ENCODE measurements at regions not wholly inside any gene's neighbourhood (a gene's known extent, or its start where the extent isn't known, plus 50 kb on each side); places are given as distances from the start of the nearest gene placed in this dataset.

DNA sequence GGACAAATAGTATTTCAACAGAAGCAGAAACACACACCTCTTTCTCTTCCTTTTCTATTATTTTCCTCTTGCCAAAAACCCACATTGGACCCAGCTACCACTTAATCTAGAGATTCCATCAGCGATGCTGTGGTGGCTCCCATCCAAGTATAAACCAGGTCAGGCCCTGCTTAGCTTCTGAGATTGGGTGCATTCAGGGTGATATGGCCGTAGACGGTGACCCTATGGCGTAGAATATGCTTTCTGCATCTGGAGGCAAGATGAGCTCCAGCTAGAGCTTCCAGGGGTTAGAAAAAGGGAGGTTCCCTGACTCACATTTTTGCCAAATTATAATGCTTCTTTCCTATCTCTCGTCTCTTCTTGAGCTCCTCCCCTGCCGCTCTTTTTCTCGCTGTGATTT is 66.5 kb downstream of the TNP1 start:
- no peak overlapping the region for H3K27ac ChIP-seq (ENCODE audit: low read depth in 1 of 2, low read length in 1 of 2)
- H3K9me3 ChIP-seq (ENCODE audit: control insufficient read depth in 2 of 2, insufficient read depth in 1 of 2, low read length in 1 of 2): no peaks in the 10 kb centered on the region
- H3K4me1 ChIP-seq (ENCODE audit: control insufficient read depth in 2 of 2, insufficient read depth in 2 of 2, low read length in 2 of 2): peaks cover 0 to 3% of the 10 kb centered on the region in 2 donors
- WGBS: 97% methylated on average over 7 of the region's 7 CpGs
- DNase-seq (ENCODE audit: low read depth in 6 of 9, low spot score in 9 of 9): no peak
- no peaks in the 10 kb centered on the region for H3K27me3 ChIP-seq (ENCODE audit: control insufficient read depth in 2 of 2, insufficient read depth in 1 of 2, low read length in 1 of 2)
- H3K36me3 ChIP-seq (ENCODE audit: control insufficient read depth in 2 of 2, insufficient read depth in 2 of 2, low read length in 1 of 2): no peaks in the 10 kb centered on the region
- no peak overlapping the region for H3K4me3 ChIP-seq (ENCODE audit: low read length in 2 of 2)

DNA sequence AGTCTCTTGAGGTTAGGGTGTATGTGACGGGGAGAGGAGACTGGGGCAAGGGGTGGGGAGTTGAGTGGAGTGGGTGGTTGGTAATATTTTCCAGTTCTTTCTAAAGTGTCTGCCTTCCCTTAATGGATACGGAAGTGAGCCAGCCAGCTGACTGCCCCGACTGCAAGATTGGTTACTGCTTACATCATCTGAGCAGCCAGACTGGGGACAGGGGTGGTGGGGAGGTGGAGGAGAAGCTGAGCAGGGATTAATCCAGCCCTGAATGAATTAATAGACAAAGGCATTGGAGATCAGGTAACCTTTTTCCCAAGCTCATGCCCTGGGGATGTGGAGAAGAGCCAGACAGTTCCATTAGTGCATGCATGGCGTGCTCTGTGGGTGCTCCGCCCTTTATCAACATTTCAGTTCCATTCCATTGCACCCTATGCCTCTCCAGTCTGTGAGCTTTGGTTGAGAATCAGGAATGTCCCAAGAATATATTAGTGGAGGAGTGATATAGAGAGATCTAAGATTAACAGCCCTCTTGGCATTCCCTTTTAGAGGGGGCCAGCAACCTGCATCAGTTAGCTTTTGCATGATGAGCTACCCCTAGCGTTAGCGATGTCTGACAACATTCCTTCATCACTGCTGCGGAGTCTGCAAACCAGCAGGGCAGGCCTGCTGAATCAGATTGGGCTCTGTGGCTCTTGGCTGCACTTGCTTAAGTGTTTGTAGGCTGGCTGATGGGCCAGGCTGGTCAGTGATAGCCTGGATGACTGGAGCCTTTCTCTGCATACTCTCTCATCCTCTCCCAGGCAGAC is 67.4 kb downstream of the TNP1 start:
- H3K4me1 ChIP-seq (ENCODE audit: control insufficient read depth in 2 of 2, insufficient read depth in 2 of 2, low read length in 2 of 2): peaks cover 8 to 12% of the 10 kb centered on the region in 2 donors
- no peak overlapping the region for H3K27ac ChIP-seq (ENCODE audit: low read depth in 1 of 2, low read length in 1 of 2)
- H3K36me3 ChIP-seq (ENCODE audit: control insufficient read depth in 2 of 2, insufficient read depth in 2 of 2, low read length in 1 of 2): no peaks in the 10 kb centered on the region
- no peaks in the 10 kb centered on the region for H3K27me3 ChIP-seq (ENCODE audit: control insufficient read depth in 2 of 2, insufficient read depth in 1 of 2, low read length in 1 of 2)
- H3K9me3 ChIP-seq (ENCODE audit: control insufficient read depth in 2 of 2, insufficient read depth in 1 of 2, low read length in 1 of 2): no peaks in the 10 kb centered on the region
- DNase-seq (ENCODE audit: low read depth in 6 of 9, low spot score in 9 of 9): no peak
- 94% methylated on average over 8 of the region's 8 CpGs for WGBS
- no peak overlapping the region for H3K4me3 ChIP-seq (ENCODE audit: low read length in 2 of 2)

DNA sequence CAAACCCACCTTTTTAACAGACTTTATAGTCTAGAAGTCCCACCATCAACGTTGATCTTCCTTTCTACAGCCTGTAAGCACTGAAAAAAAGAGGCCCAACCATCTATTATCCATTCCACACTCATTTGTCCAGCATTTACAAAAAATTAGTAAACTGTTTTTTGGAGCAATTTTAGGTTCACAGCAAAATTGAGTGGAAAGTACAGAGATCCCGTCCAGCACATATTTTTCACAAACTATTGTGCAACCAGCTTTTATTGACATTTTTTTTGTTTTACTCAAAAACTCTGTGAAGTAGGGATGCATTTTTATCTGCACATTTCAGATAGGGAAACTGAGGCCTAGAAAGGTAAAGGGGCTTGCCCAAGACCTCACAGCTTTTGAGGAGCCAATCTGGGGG is 68.6 kb downstream of the TNP1 start:
- Histone ChIP-seq H3K9me3 (ENCODE audit: control insufficient read depth in 2 of 2, insufficient read depth in 1 of 2, low read length in 1 of 2) (no peaks in the 10 kb centered on the region), H3K36me3 (ENCODE audit: control insufficient read depth in 2 of 2, insufficient read depth in 2 of 2, low read length in 1 of 2) (no peaks in the 10 kb centered on the region), H3K27ac (ENCODE audit: low read depth in 1 of 2, low read length in 1 of 2) (no peak overlapping the region), H3K4me3 (ENCODE audit: low read length in 2 of 2) (no peak overlapping the region), H3K27me3 (ENCODE audit: control insufficient read depth in 2 of 2, insufficient read depth in 1 of 2, low read length in 1 of 2) (no peaks in the 10 kb centered on the region), H3K4me1 (ENCODE audit: control insufficient read depth in 2 of 2, insufficient read depth in 2 of 2, low read length in 2 of 2) (peaks cover 8 to 13% of the 10 kb centered on the region in 2 donors)
- DNase-seq (ENCODE audit: low read depth in 6 of 9, low spot score in 9 of 9): no peak
- 93% methylated on average over 2 of the region's 2 CpGs for WGBS

DNA sequence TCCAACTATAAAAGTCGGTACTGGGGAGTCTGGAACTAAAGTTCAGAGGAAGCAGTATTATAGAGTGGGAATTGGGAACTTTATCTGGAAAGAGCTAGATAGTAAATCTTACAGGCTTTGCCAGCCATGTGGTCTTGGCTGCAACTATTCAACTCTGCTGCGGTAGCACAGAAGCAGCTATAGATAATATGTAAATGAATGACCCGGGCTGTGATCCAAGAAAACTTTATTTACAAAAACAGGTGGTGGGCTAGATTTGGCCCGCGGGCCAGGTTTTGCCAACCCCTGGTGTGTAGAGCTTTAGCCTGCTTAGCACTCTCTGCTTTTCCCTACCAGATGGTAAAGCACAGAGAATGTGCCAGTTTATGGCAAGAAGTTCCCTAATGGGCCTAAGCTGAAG is 70.8 kb downstream of the TNP1 start:
- H3K4me1 ChIP-seq (ENCODE audit: control insufficient read depth in 2 of 2, insufficient read depth in 2 of 2, low read length in 2 of 2): peaks cover 8 to 13% of the 10 kb centered on the region in 2 donors
- DNase-seq (ENCODE audit: low read depth in 6 of 9, low spot score in 9 of 9): no peak
- no peaks in the 10 kb centered on the region for H3K36me3 ChIP-seq (ENCODE audit: control insufficient read depth in 2 of 2, insufficient read depth in 2 of 2, low read length in 1 of 2)
- no peak overlapping the region for H3K27ac ChIP-seq (ENCODE audit: low read depth in 1 of 2, low read length in 1 of 2)
- 96% methylated on average over 5 of the region's 5 CpGs for WGBS
- H3K27me3 ChIP-seq (ENCODE audit: control insufficient read depth in 2 of 2, insufficient read depth in 1 of 2, low read length in 1 of 2): no peaks in the 10 kb centered on the region
- H3K4me3 ChIP-seq (ENCODE audit: low read length in 2 of 2): no peak overlapping the region
- no peaks in the 10 kb centered on the region for H3K9me3 ChIP-seq (ENCODE audit: control insufficient read depth in 2 of 2, insufficient read depth in 1 of 2, low read length in 1 of 2)

DNA sequence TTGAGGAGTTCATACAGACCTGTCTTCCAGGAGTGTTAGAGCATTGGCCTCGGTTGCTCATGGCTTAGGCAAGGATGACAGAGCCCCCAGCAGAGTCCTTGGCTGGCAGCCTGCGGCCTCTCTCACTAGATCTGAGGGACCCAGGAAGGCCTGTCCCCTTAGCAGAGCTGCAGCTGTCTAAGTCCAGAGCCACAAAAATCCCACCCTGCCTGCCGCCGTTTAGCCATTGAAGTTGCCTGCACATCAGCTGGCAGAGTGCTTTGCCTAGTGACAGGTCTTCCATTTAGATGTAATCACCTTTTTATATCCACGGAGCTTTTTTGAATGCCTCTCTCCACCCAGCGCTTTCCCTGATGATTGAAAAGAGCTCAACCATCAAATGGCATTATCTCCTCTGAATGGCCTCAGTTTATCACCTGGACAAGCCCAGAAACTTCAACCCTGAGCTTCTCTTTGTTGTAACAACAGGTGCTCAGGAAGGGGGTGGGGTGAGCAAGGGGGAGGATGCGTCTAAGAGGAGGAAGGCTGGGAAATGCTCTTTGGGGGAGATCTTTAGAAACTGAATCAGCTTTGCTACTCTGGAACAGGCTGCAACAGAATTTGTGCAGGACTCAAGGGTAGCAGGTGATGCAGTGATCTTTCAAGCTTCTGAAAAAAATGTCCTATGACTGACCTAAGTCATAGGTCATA is 71.9 kb downstream of the TNP1 start:
- Histone ChIP-seq H3K9me3 (ENCODE audit: control insufficient read depth in 2 of 2, insufficient read depth in 1 of 2, low read length in 1 of 2) (no peaks in the 10 kb centered on the region), H3K36me3 (ENCODE audit: control insufficient read depth in 2 of 2, insufficient read depth in 2 of 2, low read length in 1 of 2) (no peaks in the 10 kb centered on the region), H3K4me1 (ENCODE audit: control insufficient read depth in 2 of 2, insufficient read depth in 2 of 2, low read length in 2 of 2) (peaks cover 8 to 13% of the 10 kb centered on the region in 2 donors), H3K27ac (ENCODE audit: low read depth in 1 of 2, low read length in 1 of 2) (peak overlapping the region in 1 of 2 donors; percentile 8), H3K4me3 (ENCODE audit: low read length in 2 of 2) (no peak overlapping the region), H3K27me3 (ENCODE audit: control insufficient read depth in 2 of 2, insufficient read depth in 1 of 2, low read length in 1 of 2) (no peaks in the 10 kb centered on the region)
- WGBS: 75% methylated on average over 7 of the region's 7 CpGs
- peak in 8 of 9 donors; percentile 15 to 74 (median 44) for DNase-seq (ENCODE audit: low read depth in 6 of 9, low spot score in 9 of 9)

DNA sequence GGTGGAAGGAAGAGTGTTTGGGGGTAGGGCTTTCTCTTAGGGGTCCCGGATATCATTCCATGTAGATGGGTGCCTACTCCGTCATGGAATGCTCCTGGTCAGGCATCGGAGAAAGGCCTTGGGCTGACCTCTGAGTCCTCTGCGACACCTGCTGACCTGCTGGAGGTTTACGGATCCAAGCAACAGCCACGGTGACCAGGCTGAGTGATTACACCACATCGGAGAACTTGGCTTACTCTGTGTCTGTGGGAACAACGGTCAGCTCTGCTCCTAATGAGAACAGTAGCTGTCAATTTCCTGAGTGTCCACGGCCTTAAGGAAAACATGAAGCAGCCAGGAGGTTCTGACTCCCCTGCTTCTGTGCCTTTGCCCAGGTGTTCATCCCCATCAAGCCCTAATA is 73.2 kb downstream of the TNP1 start:
- WGBS: 98% methylated on average over 9 of the region's 9 CpGs
- H3K4me3 ChIP-seq (ENCODE audit: low read length in 2 of 2): no peak overlapping the region

DNA sequence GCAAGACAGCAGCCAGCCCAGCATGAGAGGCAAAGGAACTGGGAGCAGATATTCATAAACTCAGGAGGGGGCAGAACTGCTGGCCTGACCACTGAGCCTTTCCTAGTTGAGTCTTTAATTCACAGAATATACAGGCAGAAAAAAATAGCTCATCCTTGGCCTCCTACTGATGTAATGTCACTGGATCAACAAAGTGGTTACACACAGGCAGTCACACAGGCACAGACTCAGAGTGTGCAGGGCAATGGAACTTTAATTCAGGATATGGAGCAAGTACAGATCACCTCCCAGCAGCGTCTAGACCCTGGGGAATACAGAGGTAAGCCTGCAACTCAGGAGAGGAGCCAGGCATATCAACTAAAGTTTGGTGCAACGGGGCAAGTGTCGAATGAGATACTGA is 75.4 kb downstream of the TNP1 start:
- H3K36me3 ChIP-seq (ENCODE audit: control insufficient read depth in 2 of 2, insufficient read depth in 2 of 2, low read length in 1 of 2): no peaks in the 10 kb centered on the region
- no peak overlapping the region for H3K4me3 ChIP-seq (ENCODE audit: low read length in 2 of 2)
- no peaks in the 10 kb centered on the region for H3K9me3 ChIP-seq (ENCODE audit: control insufficient read depth in 2 of 2, insufficient read depth in 1 of 2, low read length in 1 of 2)
- H3K27me3 ChIP-seq (ENCODE audit: control insufficient read depth in 2 of 2, insufficient read depth in 1 of 2, low read length in 1 of 2): no peaks in the 10 kb centered on the region
- peaks cover 8 to 19% of the 10 kb centered on the region in 2 donors for H3K4me1 ChIP-seq (ENCODE audit: control insufficient read depth in 2 of 2, insufficient read depth in 2 of 2, low read length in 2 of 2)
- 95% methylated on average over 3 of the region's 3 CpGs for WGBS
- no peak for DNase-seq (ENCODE audit: low read depth in 6 of 9, low spot score in 9 of 9)
- no peak overlapping the region for H3K27ac ChIP-seq (ENCODE audit: low read depth in 1 of 2, low read length in 1 of 2)

More for the DNA sequence above, 73.2 kb downstream of the TNP1 start:
- Histone ChIP-seq H3K9me3 (ENCODE audit: control insufficient read depth in 2 of 2, insufficient read depth in 1 of 2, low read length in 1 of 2) (no peaks in the 10 kb centered on the region), H3K36me3 (ENCODE audit: control insufficient read depth in 2 of 2, insufficient read depth in 2 of 2, low read length in 1 of 2) (no peaks in the 10 kb centered on the region), H3K27ac (ENCODE audit: low read depth in 1 of 2, low read length in 1 of 2) (no peak overlapping the region), H3K4me1 (ENCODE audit: control insufficient read depth in 2 of 2, insufficient read depth in 2 of 2, low read length in 2 of 2) (peaks cover 8 to 13% of the 10 kb centered on the region in 2 donors), H3K27me3 (ENCODE audit: control insufficient read depth in 2 of 2, insufficient read depth in 1 of 2, low read length in 1 of 2) (no peaks in the 10 kb centered on the region)
- no peak for DNase-seq (ENCODE audit: low read depth in 6 of 9, low spot score in 9 of 9)

DNA sequence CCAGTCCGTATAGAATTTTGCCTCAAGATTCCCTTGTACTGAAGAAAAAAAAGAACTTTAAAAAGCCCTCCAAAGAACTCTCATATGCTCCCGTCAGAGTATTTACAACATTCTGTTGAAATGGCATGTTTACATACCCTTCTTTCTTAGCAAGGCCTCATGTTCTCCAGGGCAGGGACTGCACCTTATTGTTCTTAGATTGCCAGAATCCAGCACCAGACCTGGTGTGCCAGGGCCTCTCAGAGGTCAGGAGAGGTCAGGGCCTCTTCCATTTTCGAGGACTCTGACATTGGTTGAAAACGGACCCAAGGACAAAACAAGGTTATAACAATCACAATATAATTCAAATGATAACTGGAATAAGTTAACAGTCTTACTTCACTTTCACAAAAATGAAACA is 78.2 kb downstream of the TNP1 start:
- Histone ChIP-seq H3K27ac (ENCODE audit: low read depth in 1 of 2, low read length in 1 of 2) (no peak overlapping the region), H3K36me3 (ENCODE audit: control insufficient read depth in 2 of 2, insufficient read depth in 2 of 2, low read length in 1 of 2) (no peaks in the 10 kb centered on the region), H3K27me3 (ENCODE audit: control insufficient read depth in 2 of 2, insufficient read depth in 1 of 2, low read length in 1 of 2) (no peaks in the 10 kb centered on the region), H3K4me1 (ENCODE audit: control insufficient read depth in 2 of 2, insufficient read depth in 2 of 2, low read length in 2 of 2) (peaks cover 0 to 6% of the 10 kb centered on the region in 2 donors), H3K4me3 (ENCODE audit: low read length in 2 of 2) (no peak overlapping the region), H3K9me3 (ENCODE audit: control insufficient read depth in 2 of 2, insufficient read depth in 1 of 2, low read length in 1 of 2) (no peaks in the 10 kb centered on the region)
- 97% methylated on average over 4 of the region's 4 CpGs for WGBS
- DNase-seq (ENCODE audit: low read depth in 6 of 9, low spot score in 9 of 9): no peak

DNA sequence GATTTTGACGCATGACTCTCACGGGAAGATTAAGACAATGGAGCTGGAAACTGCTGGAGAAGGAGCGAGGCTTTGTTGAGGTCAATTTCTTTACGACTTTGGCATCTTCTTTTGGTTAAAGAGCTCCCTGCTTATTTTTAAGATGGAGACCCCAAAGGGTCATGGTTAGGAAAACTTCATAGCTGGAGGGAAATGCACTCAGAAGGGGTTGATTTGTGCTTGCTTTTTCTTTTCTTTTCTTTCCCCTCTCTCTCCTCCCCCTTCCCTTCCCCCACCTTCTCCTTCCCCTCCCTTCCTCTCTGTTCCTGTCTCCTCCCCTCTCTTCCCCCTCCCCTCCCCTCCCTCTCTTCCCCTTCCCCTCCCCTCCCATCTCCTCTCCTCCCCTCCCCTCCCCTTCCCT is 79.0 kb downstream of the TNP1 start:
- WGBS: 97% methylated on average over 4 of the region's 4 CpGs
- no peaks in the 10 kb centered on the region for H3K36me3 ChIP-seq (ENCODE audit: control insufficient read depth in 2 of 2, insufficient read depth in 2 of 2, low read length in 1 of 2)
- H3K4me1 ChIP-seq (ENCODE audit: control insufficient read depth in 2 of 2, insufficient read depth in 2 of 2, low read length in 2 of 2): peaks cover 0 to 14% of the 10 kb centered on the region in 2 donors

More for the DNA sequence above, 79.0 kb downstream of the TNP1 start:
- Histone ChIP-seq H3K27me3 (ENCODE audit: control insufficient read depth in 2 of 2, insufficient read depth in 1 of 2, low read length in 1 of 2) (no peaks in the 10 kb centered on the region), H3K4me3 (ENCODE audit: low read length in 2 of 2) (no peak overlapping the region), H3K27ac (ENCODE audit: low read depth in 1 of 2, low read length in 1 of 2) (no peak overlapping the region), H3K9me3 (ENCODE audit: control insufficient read depth in 2 of 2, insufficient read depth in 1 of 2, low read length in 1 of 2) (no peaks in the 10 kb centered on the region)
- no peak for DNase-seq (ENCODE audit: low read depth in 6 of 9, low spot score in 9 of 9)
